CD14-positive monocyte (primary cell): ENCODE measurements at regions not wholly inside any gene's neighbourhood (a gene's known extent, or its start where the extent isn't known, plus 50 kb on each side); places are given as distances from the start of the nearest gene placed in this dataset.
A peak's percentile ranks its signal among the peaks of the same experiment; 100 is the strongest.

ENCODE experiments used
- DNase-seq, 3 donors: peaks; one replicate each; pipeline ENCODE4 v3.0.0-alpha.2; 2011 to 2022
- H2AFZ ChIP-seq: 2 replicates; pipeline ENCODE4 v1.6.0; 2012; ENCODE audit warnings: mild to moderate bottlenecking, low read depth, low read length, inconsistent platforms; ENCODE audit not compliant: insufficient read depth, poor library complexity, severe bottlenecking
- H3K27ac ChIP-seq, 2 donors: 1 replicate in 1 of 2; 2 replicates in 1 of 2; pipeline ENCODE4 v1.5.1; 2012 to 2013; ENCODE audit warnings: low read length in 2 of 2, control low read depth in 1 of 2, inconsistent platforms in 1 of 2, low read depth in 1 of 2, mild to moderate bottlenecking in 1 of 2
- H3K27me3 ChIP-seq, 2 donors: one replicate each; pipeline versions ENCODE4 v1.6.0 to v1.6.1; 2011 to 2013; ENCODE audit warnings: low read length in 2 of 2; ENCODE audit not compliant: control insufficient read depth in 2 of 2, insufficient read depth in 2 of 2
- H3K36me3 ChIP-seq, 2 donors: replicated peaks in 1 of 2; 1 replicate in 1 of 2; 2 replicates in 1 of 2; pipeline versions ENCODE4 v1.5.1 to v1.6.1; 2012 to 2013; ENCODE audit warnings: low read length in 2 of 2, control low read depth in 1 of 2, inconsistent platforms in 1 of 2, mild to moderate bottlenecking in 1 of 2; ENCODE audit not compliant: insufficient read depth in 2 of 2, control insufficient read depth in 1 of 2
- H3K4me1 ChIP-seq, 2 donors: 1 replicate in 1 of 2; 2 replicates in 1 of 2; pipeline versions ENCODE4 v1.5.1 to v1.6.1; 2012 to 2013; ENCODE audit warnings: low read length in 2 of 2, control low read depth in 1 of 2, inconsistent platforms in 1 of 2, mild to moderate bottlenecking in 1 of 2, moderate library complexity in 1 of 2; ENCODE audit not compliant: insufficient read depth in 2 of 2, control insufficient read depth in 1 of 2
- H3K4me2 ChIP-seq: replicated peaks from 2 replicates; pipeline ENCODE3; 2012; ENCODE audit warnings: low read length, moderate library complexity, mild to moderate bottlenecking; ENCODE audit not compliant: poor library complexity, severe bottlenecking; ENCODE audit errors: extremely low read depth
- H3K4me3 ChIP-seq, 3 experiments: fragments of 200-600 bp in 1 of 3; sonication (generic) in 1 of 3; replicated peaks in 1 of 3; 1 replicate in 2 of 3; 2 replicates in 1 of 3; pipeline ENCODE4 v1.5.1; 2011 to 2013; ENCODE audit warnings: low read length in 3 of 3, mild to moderate bottlenecking in 3 of 3, control low read depth in 2 of 3, low read depth in 2 of 3, inconsistent platforms in 1 of 3, moderate library complexity in 1 of 3
- H3K79me2 ChIP-seq: 2 replicates; pipeline ENCODE4 v1.6.0; 2012; ENCODE audit warnings: mild to moderate bottlenecking, control low read depth, inconsistent platforms, low read length, moderate library complexity; ENCODE audit not compliant: insufficient read depth
- H3K9ac ChIP-seq: 2 replicates; pipeline ENCODE4 v1.6.0; 2017; ENCODE audit warnings: low read length, mild to moderate bottlenecking; ENCODE audit not compliant: insufficient read depth, poor library complexity, severe bottlenecking
- H3K9me3 ChIP-seq, 2 donors: replicated peaks in 1 of 2; 1 replicate in 1 of 2; 2 replicates in 1 of 2; pipeline versions ENCODE4 v1.5.1 to v1.6.1; 2012 to 2013; ENCODE audit warnings: low read length in 2 of 2, control low read depth in 1 of 2; ENCODE audit not compliant: control insufficient read depth in 1 of 2, insufficient read depth in 1 of 2
- H4K20me1 ChIP-seq: 2 replicates; pipeline ENCODE4 v1.6.0; 2012; ENCODE audit warnings: mild to moderate bottlenecking, low read length, control low read depth, moderate library complexity; ENCODE audit not compliant: insufficient read depth
- H3K27ac Mint-ChIP-seq, 7 donors: one replicate each; pipeline ENCODE4 v1.8.0; 2020; ENCODE audit warnings: mild to moderate bottlenecking in 7 of 7, mixed read lengths in 7 of 7, moderate library complexity in 6 of 7, inconsistent platforms in 2 of 7
- H3K27me3 Mint-ChIP-seq, 3 donors: one replicate each; pipeline ENCODE4 v1.8.0; 2021 to 2022; ENCODE audit warnings: low read depth in 3 of 3, mild to moderate bottlenecking in 3 of 3, mixed read lengths in 3 of 3, moderate library complexity in 3 of 3, inconsistent platforms in 1 of 3
- H3K36me3 Mint-ChIP-seq, 2 donors: one replicate each; pipeline ENCODE4 v1.8.0; 2020; ENCODE audit warnings: mixed read lengths in 2 of 2, inconsistent platforms in 1 of 2, mild to moderate bottlenecking in 1 of 2
- H3K4me1 Mint-ChIP-seq: one replicate; pipeline ENCODE4 v1.8.0; 2020; ENCODE audit warnings: mild to moderate bottlenecking, mixed read lengths
- H3K4me3 Mint-ChIP-seq, 2 donors: one replicate each; pipeline ENCODE4 v1.8.0; 2020; ENCODE audit warnings: mild to moderate bottlenecking in 2 of 2, mixed read lengths in 2 of 2, moderate library complexity in 1 of 2
- H3K9me3 Mint-ChIP-seq, 7 donors: one replicate each; pipeline ENCODE4 v1.8.0; 2020 to 2022; ENCODE audit warnings: mixed read lengths in 7 of 7, mild to moderate bottlenecking in 6 of 7, moderate library complexity in 6 of 7, inconsistent platforms in 2 of 7
- WGBS: methylation state at CpG from one replicate; pipeline ENCODE4 v1.1.5; 2013; ENCODE audit warnings: missing lambda C conversion rate; ENCODE audit not compliant: insufficient coverage; 5-methylcytosine and 5-hydroxymethylcytosine counted together
- intact Hi-C, 2 donors: fragments of 100-400 bp; cut with micrococcal nuclease; formaldehyde crosslinking; loops; one replicate each; pipeline versions ENCODE4 v1.15.0 to v1.15.1; 2023
- TF ChIP-seq, protein P1 (sequence below): fragments of 200-600 bp; IDR thresholded peaks from one replicate; pipeline ENCODE4 v1.8.0; 2022; ENCODE audit warnings: antibody characterized with exemption, mild to moderate bottlenecking

DNA sequence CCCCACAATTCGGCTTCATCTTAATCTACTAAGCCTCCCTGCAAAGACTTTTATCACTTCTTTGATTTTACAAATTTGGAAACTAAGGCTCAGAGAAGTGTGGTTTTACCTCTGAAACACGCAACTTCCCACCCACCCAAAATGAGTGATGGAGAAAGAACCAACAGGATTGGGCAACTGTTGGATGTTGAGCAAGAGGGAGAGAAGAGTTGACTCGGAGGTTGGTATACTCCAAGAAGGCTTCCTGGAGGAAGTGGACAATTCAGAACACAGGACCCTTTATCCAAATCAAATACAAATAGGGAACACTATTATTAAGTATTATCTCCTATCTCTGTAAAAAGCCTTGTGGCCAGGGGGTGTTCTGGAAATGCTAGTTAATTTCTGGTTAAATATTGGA, 323.0 kb downstream of the C16orf95 start:
- peaks cover 7 to 22% (median 10%) of the 10 kb centered on the region in 3 donors for H3K27me3 Mint-ChIP-seq
- Histone ChIP-seq H2AFZ (no peak overlapping the region), H3K36me3 (no peaks in the 10 kb centered on the region), H3K79me2 (no peaks in the 10 kb centered on the region), H4K20me1 (no peaks in the 10 kb centered on the region), H3K9me3 (no peaks in the 10 kb centered on the region), H3K9ac (no peak overlapping the region), H3K4me1 (peaks cover 12 to 22% of the 10 kb centered on the region in 2 donors), H3K4me2 (peak overlapping the region; percentile 12), H3K27me3 (no peaks in the 10 kb centered on the region), H3K4me3 (no peak overlapping the region), H3K27ac (no peak overlapping the region)
- TF ChIP-seq, protein P1, sequence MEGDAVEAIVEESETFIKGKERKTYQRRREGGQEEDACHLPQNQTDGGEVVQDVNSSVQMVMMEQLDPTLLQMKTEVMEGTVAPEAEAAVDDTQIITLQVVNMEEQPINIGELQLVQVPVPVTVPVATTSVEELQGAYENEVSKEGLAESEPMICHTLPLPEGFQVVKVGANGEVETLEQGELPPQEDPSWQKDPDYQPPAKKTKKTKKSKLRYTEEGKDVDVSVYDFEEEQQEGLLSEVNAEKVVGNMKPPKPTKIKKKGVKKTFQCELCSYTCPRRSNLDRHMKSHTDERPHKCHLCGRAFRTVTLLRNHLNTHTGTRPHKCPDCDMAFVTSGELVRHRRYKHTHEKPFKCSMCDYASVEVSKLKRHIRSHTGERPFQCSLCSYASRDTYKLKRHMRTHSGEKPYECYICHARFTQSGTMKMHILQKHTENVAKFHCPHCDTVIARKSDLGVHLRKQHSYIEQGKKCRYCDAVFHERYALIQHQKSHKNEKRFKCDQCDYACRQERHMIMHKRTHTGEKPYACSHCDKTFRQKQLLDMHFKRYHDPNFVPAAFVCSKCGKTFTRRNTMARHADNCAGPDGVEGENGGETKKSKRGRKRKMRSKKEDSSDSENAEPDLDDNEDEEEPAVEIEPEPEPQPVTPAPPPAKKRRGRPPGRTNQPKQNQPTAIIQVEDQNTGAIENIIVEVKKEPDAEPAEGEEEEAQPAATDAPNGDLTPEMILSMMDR, result no peak
- no CpG with 5 or more reads among the region's 3 CpGs for WGBS
- peak in 1 of 3 donors; percentile 36 for DNase-seq
- H3K36me3 Mint-ChIP-seq, result no peaks in the 10 kb centered on the region
- no peak overlapping the region for H3K4me3 Mint-ChIP-seq
- intact Hi-C loops, result no loop called here
- H3K27ac Mint-ChIP-seq, result peak overlapping the region in 1 of 7 donors; percentile 31
- peaks cover 0 to 9% (median 0%) of the 10 kb centered on the region in 7 donors for H3K9me3 Mint-ChIP-seq
- peaks cover 26% of the 10 kb centered on the region for H3K4me1 Mint-ChIP-seq

DNA sequence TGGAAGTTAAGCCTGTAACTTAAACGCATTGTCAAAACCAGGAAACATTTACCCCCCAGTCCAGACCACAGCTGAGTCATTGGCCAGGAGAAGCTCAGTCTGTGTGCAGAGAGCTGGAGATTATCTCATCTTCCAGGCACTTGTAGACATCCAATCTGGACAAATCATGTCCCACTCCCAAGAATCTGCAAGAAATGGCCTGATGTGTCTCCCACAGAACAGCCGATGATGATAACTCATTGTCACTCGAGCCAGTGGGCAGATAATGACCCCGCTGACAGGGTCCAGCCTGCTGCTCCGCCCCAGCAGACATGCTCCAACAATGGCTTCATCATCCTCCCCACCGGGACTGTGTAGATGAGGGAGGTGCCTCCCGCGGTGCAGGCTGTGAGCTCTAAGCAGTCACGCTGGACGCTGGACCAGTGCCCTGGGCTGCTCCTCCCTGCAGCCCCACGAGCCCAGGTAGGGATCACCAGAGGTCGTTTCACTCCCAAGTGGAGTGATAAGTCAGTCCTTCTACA, 322.5 kb downstream of the C16orf95 start:
- H4K20me1 ChIP-seq, result no peaks in the 10 kb centered on the region
- H2AFZ ChIP-seq, result no peak overlapping the region
- peak overlapping the region; percentile 12 for H3K4me2 ChIP-seq
- Mint-ChIP-seq H3K36me3 (no peaks in the 10 kb centered on the region), H3K27ac (peak overlapping the region in 2 of 7 donors; percentile 25 to 41), H3K4me1 (peaks cover 26% of the 10 kb centered on the region), H3K4me3 (peak overlapping the region in 1 of 2 donors; percentile 52), H3K27me3 (peaks cover 7 to 25% (median 10%) of the 10 kb centered on the region in 3 donors), H3K9me3 (peaks cover 0 to 9% (median 0%) of the 10 kb centered on the region in 7 donors)
- no peak overlapping the region for H3K27ac ChIP-seq
- H3K9ac ChIP-seq, result no peak overlapping the region
- no peaks in the 10 kb centered on the region for H3K36me3 ChIP-seq
- 5% methylated on average over 6 of the region's 12 CpGs for WGBS
- no peaks in the 10 kb centered on the region for H3K27me3 ChIP-seq
- no peaks in the 10 kb centered on the region for H3K79me2 ChIP-seq
- TF ChIP-seq, protein P1, result no peak
- no peaks in the 10 kb centered on the region for H3K9me3 ChIP-seq
- no peak overlapping the region for H3K4me3 ChIP-seq
- intact Hi-C loops, result no loop called here
- H3K4me1 ChIP-seq, result peaks cover 12 to 22% of the 10 kb centered on the region in 2 donors
- no peak for DNase-seq
